22Rv1 (cell line): ENCODE measurements at regions not wholly inside any gene's neighbourhood (a gene's known extent, or its start where the extent isn't known, plus 50 kb on each side); places are given as distances from the start of the nearest gene placed in this dataset.
A peak's percentile ranks its signal among the peaks of the same experiment; 100 is the strongest.

Experiments
- H3K27ac ChIP-seq: fragments of 450-650 bp; 2 replicates; pipeline ENCODE4 v1.5.1; 2017
- CTCF ChIP-seq: fragments of 450-650 bp; IDR thresholded peaks from 2 replicates; pipeline ENCODE4 v1.5.1; 2017; ENCODE audit warnings: mild to moderate bottlenecking
- ZFX ChIP-seq: fragments of 450-650 bp; IDR thresholded peaks from 2 replicates; pipeline ENCODE4 v1.6.1; 2017; ENCODE audit warnings: antibody characterized with exemption, borderline replicate concordance

- TF ChIP-seq ZFX: no peak
- TF ChIP-seq CTCF: no peak
- no peak overlapping the region for H3K27ac ChIP-seq
These were observed 382.1 kb downstream of the TUSC7 start for GRCh38 chr3:117091676-117092075.

DNA sequence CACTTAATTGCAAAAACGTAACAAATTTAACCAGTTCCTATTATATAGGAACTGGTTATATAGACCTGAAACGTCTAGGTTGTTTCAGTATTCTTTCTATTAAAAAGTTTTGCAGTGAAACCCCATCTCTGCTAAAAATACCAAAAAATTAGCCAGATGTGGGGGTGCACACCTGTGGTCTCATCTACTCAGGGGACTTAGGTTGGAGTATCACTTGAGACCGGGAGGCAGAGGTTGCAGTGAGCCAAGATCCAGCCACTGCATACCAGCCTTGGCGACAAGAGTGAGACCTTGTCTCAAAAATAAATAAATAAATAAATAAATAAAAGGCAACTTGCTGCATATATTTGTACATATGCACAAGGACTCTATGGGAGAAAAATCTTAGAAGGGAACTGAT is 387.0 kb downstream of the TUSC7 start:
- TF ChIP-seq CTCF (no peak), ZFX (no peak)

DNA sequence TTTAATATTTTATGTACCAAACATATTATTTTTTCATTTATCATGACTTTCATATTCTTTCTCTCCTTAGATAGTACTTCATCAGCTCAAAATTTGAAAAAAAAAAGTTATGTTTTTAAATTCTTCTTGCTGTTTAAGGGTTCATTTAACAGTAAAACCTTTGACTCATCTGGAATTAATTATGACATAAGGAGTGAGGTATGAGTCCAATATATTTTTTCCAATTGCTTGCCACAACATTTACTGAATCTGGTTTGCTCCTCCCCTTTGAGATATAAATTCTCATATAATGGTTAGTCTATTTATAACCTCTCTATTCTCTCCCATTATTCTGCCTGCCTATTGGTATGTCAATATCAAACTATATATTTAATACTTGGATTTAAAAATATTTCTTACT is 387.8 kb downstream of the TUSC7 start:
- no peak for TF ChIP-seq ZFX
- no peak for TF ChIP-seq CTCF
- no peak overlapping the region for H3K27ac ChIP-seq

More for the DNA sequence above, 387.0 kb downstream of the TUSC7 start:
- H3K27ac ChIP-seq: no peak overlapping the region

GRCh38 chr3:117101697-117102096 is 392.1 kb downstream of the TUSC7 start:
- TF ChIP-seq ZFX (no peak), CTCF (no peak)
- no peak overlapping the region for H3K27ac ChIP-seq

DNA sequence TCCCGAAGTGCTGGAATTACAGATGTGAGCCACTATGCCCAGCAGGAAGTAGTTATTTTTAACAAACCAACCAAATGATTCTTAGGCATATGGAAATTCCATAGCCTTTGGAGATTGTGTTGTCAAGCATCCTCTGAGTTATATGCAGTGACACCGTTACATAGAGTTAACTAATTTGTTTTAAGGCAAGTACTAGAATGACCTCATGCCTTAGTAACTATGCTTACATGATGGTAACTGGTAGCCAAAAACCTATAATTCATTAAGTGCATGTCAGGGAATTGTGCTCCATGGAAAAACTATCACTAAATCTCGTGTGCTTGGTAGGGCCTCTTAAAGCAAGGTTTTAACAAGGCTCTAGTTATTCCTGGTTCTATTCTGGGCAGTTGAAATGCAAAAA is 392.8 kb downstream of the TUSC7 start:
- H3K27ac ChIP-seq: no peak overlapping the region
- TF ChIP-seq ZFX (no peak), CTCF (no peak)

GRCh38 chr3:117103675-117104074 is 394.1 kb downstream of the TUSC7 start:
- no peak overlapping the region for H3K27ac ChIP-seq
- TF ChIP-seq CTCF (peak; percentile 18; the same call in 1 of the 2 replicates), ZFX (no peak)

- TF ChIP-seq CTCF (no peak), ZFX (no peak)
These were observed 394.8 kb downstream of the TUSC7 start for GRCh38 chr3:117104381-117104780.

More at GRCh38 chr3:117104381-117104780, 394.8 kb downstream of the TUSC7 start:
- no peak overlapping the region for H3K27ac ChIP-seq
